PC-9 (cell line): ENCODE measurements at regions not wholly inside any gene's neighbourhood (a gene's known extent, or its start where the extent isn't known, plus 50 kb on each side); places are given as distances from the start of the nearest gene placed in this dataset.

Experiments used
- BruUV-seq: library from RNA; stranded (reverse); fragments of 400-500 nt; replicated peaks from 2 replicates; lab custom pipeline; 2021; lab: Mats Ljungman, UMichigan
- CTCF ChIA-PET: fragments of 300-600 bp; sonication (Branson Sonifier 250); formaldehyde crosslinking; loops from one replicate; lab custom pipeline; 2022; ENCODE audit warnings: antibody characterized with exemption; lab: Charles Lee
- POLR2A ChIA-PET: fragments of 300-600 bp; sonication (Branson Sonifier 250); formaldehyde crosslinking; loops from one replicate; lab custom pipeline; 2022; ENCODE audit warnings: antibody characterized with exemption; ENCODE audit not compliant: unreplicated experiment; lab: Charles Lee
- DNase-seq, 2 experiments: peaks; one replicate each; pipeline versions ENCODE4 v3.0.0 to v3.0.0-alpha.2; 2015 to 2022; ENCODE audit warnings: mixed read lengths in 1 of 2
- H2AFZ ChIP-seq: fragments of 200-600 bp; sonication (generic); 2 replicates; pipeline ENCODE4 v1.8.1; 2017; ENCODE audit warnings: antibody characterized with exemption
- H3F3A ChIP-seq: fragments of 200-600 bp; sonication (generic); 2 replicates; pipeline ENCODE4 v1.8.1; 2017; ENCODE audit warnings: antibody characterized with exemption, mild to moderate bottlenecking, low read depth; ENCODE audit not compliant: insufficient read depth
- H3K27ac ChIP-seq: fragments of 200-600 bp; sonication (generic); 2 replicates; pipeline ENCODE4 v1.6.1; 2016; ENCODE audit warnings: mixed run types
- H3K27me3 ChIP-seq: fragments of 200-600 bp; sonication (generic); 2 replicates; pipeline ENCODE4 v1.6.1; 2016; ENCODE audit warnings: low read depth, mixed run types; ENCODE audit not compliant: insufficient read depth
- H3K36me3 ChIP-seq: fragments of 200-600 bp; sonication (generic); 2 replicates; pipeline ENCODE4 v1.6.1; 2016; ENCODE audit warnings: low read depth, mixed run types
- H3K4me1 ChIP-seq: fragments of 200-600 bp; sonication (generic); replicated peaks from 2 replicates; pipeline ENCODE4 v1.6.1; 2016; ENCODE audit warnings: mixed run types; ENCODE audit not compliant: insufficient read depth
- H3K4me2 ChIP-seq: fragments of 200-600 bp; sonication (generic); 2 replicates; pipeline ENCODE4 v1.6.1; 2017; ENCODE audit warnings: mixed run types
- H3K4me3 ChIP-seq: fragments of 200-600 bp; sonication (generic); 2 replicates; pipeline ENCODE4 v1.6.1; 2016; ENCODE audit warnings: mixed run types
- H3K79me2 ChIP-seq: fragments of 200-600 bp; sonication (generic); 2 replicates; pipeline ENCODE4 v1.6.1; 2017; ENCODE audit warnings: low read depth, mixed run types
- H3K9me2 ChIP-seq: fragments of 200-600 bp; sonication (generic); 2 replicates; pipeline ENCODE4 v1.8.1; 2017; ENCODE audit warnings: mild to moderate bottlenecking; ENCODE audit not compliant: insufficient read depth
- H3K9me3 ChIP-seq: fragments of 200-600 bp; sonication (generic); 2 replicates; pipeline ENCODE4 v1.8.1; 2016; ENCODE audit warnings: low read depth; ENCODE audit not compliant: insufficient read depth
- H4K20me1 ChIP-seq: fragments of 200-600 bp; sonication (generic); 2 replicates; pipeline ENCODE4 v1.8.1; 2017; ENCODE audit not compliant: insufficient read depth
- EZH2 ChIP-seq: fragments of 200-600 bp; sonication (generic); IDR thresholded peaks from 2 replicates; pipeline ENCODE4 v1.8.0; 2017; ENCODE audit warnings: antibody characterized with exemption, low read depth
- intact Hi-C: fragments of 100-400 bp; cut with micrococcal nuclease; formaldehyde crosslinking; loops from one replicate; pipeline ENCODE4 v1.10.0; 2022; ENCODE audit not compliant: unreplicated experiment
- TF ChIP-seq, protein P1 (sequence below): fragments of 200-600 bp; sonication (generic); conservative IDR thresholded peaks from 2 replicates; pipeline ENCODE4 v1.6.1; 2017; ENCODE audit warnings: mixed run types, antibody characterized with exemption, mild to moderate bottlenecking, moderate library complexity

DNA sequence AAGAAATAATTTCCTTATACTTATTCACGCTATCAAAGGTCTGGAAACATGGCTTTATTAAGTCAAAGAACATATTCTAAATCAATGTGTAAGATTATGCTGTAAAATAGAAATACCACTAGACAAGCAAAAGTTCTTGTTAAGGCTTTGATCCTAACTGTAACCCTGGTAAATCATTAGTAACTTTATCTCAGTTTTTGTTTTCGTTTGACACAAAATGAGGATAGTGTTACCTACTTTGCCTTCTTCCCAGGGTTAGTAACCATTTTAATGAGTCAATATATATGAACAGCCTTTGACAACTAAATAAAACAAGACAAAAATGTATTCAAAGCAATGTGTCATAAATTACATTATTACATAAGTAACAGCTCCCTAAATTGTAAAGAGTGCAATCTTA is 1336.3 kb downstream of the FAM181B start:
- H3K79me2 ChIP-seq = no peaks in the 10 kb centered on the region
- H3K9me2 ChIP-seq = no peaks in the 10 kb centered on the region; the same call in 1 of the 2 replicates
- H2AFZ ChIP-seq = no peak overlapping the region
- no peaks in the 10 kb centered on the region for H3F3A ChIP-seq
- CTCF ChIA-PET = no interaction called here
- POLR2A ChIA-PET = no interaction called here
- no peak overlapping the region for H3K4me3 ChIP-seq
- H3K27ac ChIP-seq = no peak overlapping the region
- TF ChIP-seq, protein P1, sequence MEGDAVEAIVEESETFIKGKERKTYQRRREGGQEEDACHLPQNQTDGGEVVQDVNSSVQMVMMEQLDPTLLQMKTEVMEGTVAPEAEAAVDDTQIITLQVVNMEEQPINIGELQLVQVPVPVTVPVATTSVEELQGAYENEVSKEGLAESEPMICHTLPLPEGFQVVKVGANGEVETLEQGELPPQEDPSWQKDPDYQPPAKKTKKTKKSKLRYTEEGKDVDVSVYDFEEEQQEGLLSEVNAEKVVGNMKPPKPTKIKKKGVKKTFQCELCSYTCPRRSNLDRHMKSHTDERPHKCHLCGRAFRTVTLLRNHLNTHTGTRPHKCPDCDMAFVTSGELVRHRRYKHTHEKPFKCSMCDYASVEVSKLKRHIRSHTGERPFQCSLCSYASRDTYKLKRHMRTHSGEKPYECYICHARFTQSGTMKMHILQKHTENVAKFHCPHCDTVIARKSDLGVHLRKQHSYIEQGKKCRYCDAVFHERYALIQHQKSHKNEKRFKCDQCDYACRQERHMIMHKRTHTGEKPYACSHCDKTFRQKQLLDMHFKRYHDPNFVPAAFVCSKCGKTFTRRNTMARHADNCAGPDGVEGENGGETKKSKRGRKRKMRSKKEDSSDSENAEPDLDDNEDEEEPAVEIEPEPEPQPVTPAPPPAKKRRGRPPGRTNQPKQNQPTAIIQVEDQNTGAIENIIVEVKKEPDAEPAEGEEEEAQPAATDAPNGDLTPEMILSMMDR = no peak
- no peak for TF ChIP-seq EZH2
- H3K36me3 ChIP-seq = no peaks in the 10 kb centered on the region
- H3K9me3 ChIP-seq = no peaks in the 10 kb centered on the region
- H4K20me1 ChIP-seq = no peaks in the 10 kb centered on the region
- no TSS peak for BruUV-seq
- H3K27me3 ChIP-seq = no peaks in the 10 kb centered on the region
- DNase-seq = no peak
- no peaks in the 10 kb centered on the region for H3K4me1 ChIP-seq
- intact Hi-C loops = no loop called here
- H3K4me2 ChIP-seq = no peak overlapping the region

DNA sequence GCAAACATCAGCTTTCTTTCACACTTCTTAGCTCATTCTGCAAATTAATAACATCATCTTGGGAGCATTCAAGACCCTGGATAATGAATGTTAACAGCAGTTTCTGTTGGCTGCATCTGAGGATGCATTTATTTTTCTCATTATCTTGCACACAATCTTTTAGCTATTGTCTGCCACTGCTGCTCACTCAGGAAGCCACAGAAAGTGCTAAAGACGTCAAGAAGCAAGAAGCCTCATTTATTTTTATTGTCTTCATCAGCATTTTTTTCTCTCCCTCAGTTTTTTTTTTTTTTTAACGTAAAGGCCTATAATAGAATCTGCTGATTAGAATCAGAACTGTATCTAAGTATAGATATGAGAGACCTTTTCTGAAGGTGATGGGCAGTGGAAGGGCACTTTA is 1339.4 kb downstream of the FAM181B start:
- no peak overlapping the region for H3K27ac ChIP-seq
- no peaks in the 10 kb centered on the region for H3K36me3 ChIP-seq
- CTCF ChIA-PET = no interaction called here
- no peaks in the 10 kb centered on the region; the same call in 1 of the 2 replicates for H3K9me2 ChIP-seq
- H3K4me2 ChIP-seq = no peak overlapping the region
- no peak overlapping the region for H2AFZ ChIP-seq
- intact Hi-C loops = no loop called here
- no TSS peak for BruUV-seq
- no peaks in the 10 kb centered on the region for H3K79me2 ChIP-seq
- no peaks in the 10 kb centered on the region for H3F3A ChIP-seq
- H3K4me3 ChIP-seq = no peak overlapping the region
- H3K9me3 ChIP-seq = no peaks in the 10 kb centered on the region
- H3K4me1 ChIP-seq = no peaks in the 10 kb centered on the region
- TF ChIP-seq, protein P1 = no peak
- no peak for TF ChIP-seq EZH2
- POLR2A ChIA-PET = interaction anchor here (0.7 kb wide), 1 partner anchor 122 kb away, joined by 19 read pairs; no protein-coding TSS in a partner anchor
- no peak for DNase-seq
- H4K20me1 ChIP-seq = no peaks in the 10 kb centered on the region
- H3K27me3 ChIP-seq = no peaks in the 10 kb centered on the region

DNA sequence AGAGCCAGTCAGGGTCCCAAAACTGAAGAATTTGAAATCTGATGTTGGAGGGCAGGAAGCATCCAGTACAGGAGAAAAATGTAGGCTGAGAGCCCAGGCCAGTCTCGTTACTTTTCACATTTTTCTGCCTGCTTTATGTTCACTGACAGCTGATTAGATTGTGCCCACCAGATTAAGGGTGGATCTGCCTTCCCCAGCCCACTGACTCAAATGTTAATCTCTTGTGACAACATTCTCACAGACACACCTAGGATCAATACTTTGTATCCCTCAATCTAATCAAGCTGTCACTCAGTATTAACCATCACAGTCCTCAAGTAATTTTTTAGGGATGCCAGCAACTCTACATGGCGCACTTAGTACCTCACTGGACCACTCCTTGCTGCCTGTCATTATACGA is 1345.3 kb downstream of the FAM181B start:
- H3K4me3 ChIP-seq = no peak overlapping the region
- no peaks in the 10 kb centered on the region for H3K27me3 ChIP-seq
- H4K20me1 ChIP-seq = no peaks in the 10 kb centered on the region
- CTCF ChIA-PET = no interaction called here
- H3K4me2 ChIP-seq = no peak overlapping the region
- no peak overlapping the region for H2AFZ ChIP-seq
- H3K27ac ChIP-seq = no peak overlapping the region
- intact Hi-C loops = no loop called here
- POLR2A ChIA-PET = no interaction called here
- H3K36me3 ChIP-seq = no peaks in the 10 kb centered on the region
- no peaks in the 10 kb centered on the region for H3F3A ChIP-seq
- BruUV-seq = no TSS peak
- no peak for DNase-seq
- H3K79me2 ChIP-seq = no peaks in the 10 kb centered on the region
- no peak for TF ChIP-seq EZH2
- TF ChIP-seq, protein P1 = no peak
- no peaks in the 10 kb centered on the region for H3K9me3 ChIP-seq
- no peaks in the 10 kb centered on the region for H3K4me1 ChIP-seq
- no peaks in the 10 kb centered on the region; the same call in 1 of the 2 replicates for H3K9me2 ChIP-seq
